ENCODE measurements at regions not wholly inside any gene's neighbourhood (a gene's known extent, or its start where the extent isn't known, plus 50 kb on each side); places are given as distances from the start of the nearest gene placed in this dataset.
"Not testable (repeated sequence)": the region's sequence is repeated elsewhere in the genome, so short reads cannot be mapped to it uniquely, and the experiment has no call there.

DNA sequence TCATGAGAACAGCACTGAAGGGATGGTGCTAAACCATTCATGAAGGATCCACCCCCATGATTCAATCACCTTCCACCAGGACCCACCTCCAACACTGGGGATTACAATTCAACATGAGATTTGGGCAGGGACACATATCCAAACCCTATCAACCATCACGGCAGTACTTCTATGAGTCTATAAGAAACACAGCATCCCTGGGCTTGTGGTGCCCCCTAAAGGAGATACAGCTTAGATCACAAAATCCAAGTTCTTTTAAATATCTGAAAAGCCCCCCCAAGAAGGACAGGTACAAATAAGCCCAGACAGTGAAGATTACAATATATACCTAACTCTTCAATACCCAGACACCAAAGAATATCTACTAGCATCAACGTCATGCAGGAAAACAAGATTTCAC, 233.7 kb upstream of the ADRA1B start:
- H3K4me3 Mint-ChIP-seq = no peak overlapping the region
- no peak for DNase-seq (ENCODE audit: low spot score in 2 of 2, unreplicated experiment in 2 of 2)
- H3K4me1 Mint-ChIP-seq = no peaks in the 10 kb centered on the region
- TF ChIP-seq, protein P1, sequence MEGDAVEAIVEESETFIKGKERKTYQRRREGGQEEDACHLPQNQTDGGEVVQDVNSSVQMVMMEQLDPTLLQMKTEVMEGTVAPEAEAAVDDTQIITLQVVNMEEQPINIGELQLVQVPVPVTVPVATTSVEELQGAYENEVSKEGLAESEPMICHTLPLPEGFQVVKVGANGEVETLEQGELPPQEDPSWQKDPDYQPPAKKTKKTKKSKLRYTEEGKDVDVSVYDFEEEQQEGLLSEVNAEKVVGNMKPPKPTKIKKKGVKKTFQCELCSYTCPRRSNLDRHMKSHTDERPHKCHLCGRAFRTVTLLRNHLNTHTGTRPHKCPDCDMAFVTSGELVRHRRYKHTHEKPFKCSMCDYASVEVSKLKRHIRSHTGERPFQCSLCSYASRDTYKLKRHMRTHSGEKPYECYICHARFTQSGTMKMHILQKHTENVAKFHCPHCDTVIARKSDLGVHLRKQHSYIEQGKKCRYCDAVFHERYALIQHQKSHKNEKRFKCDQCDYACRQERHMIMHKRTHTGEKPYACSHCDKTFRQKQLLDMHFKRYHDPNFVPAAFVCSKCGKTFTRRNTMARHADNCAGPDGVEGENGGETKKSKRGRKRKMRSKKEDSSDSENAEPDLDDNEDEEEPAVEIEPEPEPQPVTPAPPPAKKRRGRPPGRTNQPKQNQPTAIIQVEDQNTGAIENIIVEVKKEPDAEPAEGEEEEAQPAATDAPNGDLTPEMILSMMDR (IDR thresholded peaks at IDR 0.05; ENCODE audit: unreplicated experiment) = no peak
- no peaks in the 10 kb centered on the region for H3K27me3 Mint-ChIP-seq (ENCODE audit: low read depth)
- H3K27ac Mint-ChIP-seq = no peak overlapping the region
- peaks cover 4% of the 10 kb centered on the region for H3K36me3 Mint-ChIP-seq
- H3K9me3 Mint-ChIP-seq = peaks cover 37% of the 10 kb centered on the region

DNA sequence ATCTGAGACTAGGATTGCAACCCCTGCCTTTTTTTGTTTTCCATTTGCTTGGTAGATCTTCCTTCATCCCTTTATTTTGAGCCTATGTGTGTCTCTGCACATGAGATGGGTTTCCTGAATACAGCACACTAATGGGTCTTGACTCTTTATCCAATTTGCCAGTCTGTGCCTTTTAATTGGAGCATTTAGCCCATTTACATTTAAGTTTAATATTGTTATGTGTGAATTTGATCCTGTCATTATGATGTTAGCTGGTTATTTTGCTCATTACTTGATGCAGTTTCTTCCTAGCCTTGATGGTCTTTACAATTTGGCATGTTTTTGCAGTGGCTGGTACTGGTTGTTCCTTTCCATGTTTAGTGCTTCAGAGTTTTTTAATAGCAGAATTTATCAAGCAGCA, 228.4 kb upstream of the ADRA1B start:
- not testable (repeated sequence) for H3K4me3 Mint-ChIP-seq; DNase-seq (ENCODE audit: low spot score in 2 of 2, unreplicated experiment in 2 of 2); H3K27ac Mint-ChIP-seq; H3K4me1 Mint-ChIP-seq; H3K27me3 Mint-ChIP-seq (ENCODE audit: low read depth); H3K36me3 Mint-ChIP-seq
- H3K9me3 Mint-ChIP-seq = peaks cover 43% of the 10 kb centered on the region

DNA sequence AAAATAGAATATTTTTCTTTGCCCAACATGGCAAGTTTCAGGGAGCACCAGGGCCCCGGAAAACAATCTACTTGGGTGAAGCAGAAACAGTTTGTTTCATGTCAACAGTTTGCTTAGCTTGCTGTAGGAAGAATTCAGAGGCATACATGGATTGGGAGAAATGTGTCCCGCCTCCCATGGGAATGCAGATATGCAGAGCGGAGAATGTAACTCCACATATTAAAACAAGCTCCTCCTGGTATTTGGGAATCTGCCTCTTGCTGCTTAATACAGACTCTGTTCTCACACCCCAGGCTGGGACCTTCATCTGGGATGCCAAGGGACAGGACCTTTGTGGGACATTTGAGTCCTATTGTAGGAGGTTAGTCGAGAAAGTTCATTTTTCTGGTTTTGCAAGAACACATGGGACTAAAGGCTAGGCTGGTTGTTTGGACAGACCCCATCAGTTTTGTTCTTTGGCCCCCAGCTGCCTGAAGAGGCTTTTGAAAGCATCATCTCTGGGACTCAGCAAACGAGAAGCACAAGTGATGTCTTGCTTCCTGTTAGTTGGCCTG, 220.5 kb upstream of the ADRA1B start:
- Mint-ChIP-seq H3K9me3 (peaks cover 32% of the 10 kb centered on the region), H3K4me1 (no peaks in the 10 kb centered on the region), H3K4me3 (no peak overlapping the region), H3K27me3 (ENCODE audit: low read depth) (no peaks in the 10 kb centered on the region), H3K27ac (no peak overlapping the region), H3K36me3 (peaks cover 3% of the 10 kb centered on the region)
- no peak for DNase-seq (ENCODE audit: low spot score in 2 of 2, unreplicated experiment in 2 of 2)
- TF ChIP-seq, protein P1 (IDR thresholded peaks at IDR 0.05; ENCODE audit: unreplicated experiment) = no peak

DNA sequence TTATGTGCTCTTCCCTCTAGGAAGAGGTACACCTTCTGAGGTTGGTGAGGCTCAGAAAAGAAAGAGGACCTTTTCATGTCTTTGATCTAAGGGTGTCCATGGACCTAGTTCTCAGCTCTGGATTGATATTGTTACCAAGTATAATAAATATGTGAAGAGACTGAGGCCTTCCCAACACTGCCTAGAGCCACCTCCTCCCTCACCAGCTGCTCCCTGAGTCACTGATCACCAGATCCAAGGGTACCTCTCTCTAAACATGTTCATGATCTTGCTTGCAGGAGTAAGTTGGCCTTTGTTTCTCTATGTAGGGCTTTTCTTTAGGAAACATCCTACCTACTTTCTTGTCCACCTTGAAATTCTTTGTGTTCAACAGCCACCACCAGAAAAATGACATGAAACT, 218.8 kb upstream of the ADRA1B start:
- Mint-ChIP-seq H3K9me3 (peaks cover 18% of the 10 kb centered on the region), H3K27ac (no peak overlapping the region), H3K27me3 (ENCODE audit: low read depth) (no peaks in the 10 kb centered on the region), H3K4me1 (no peaks in the 10 kb centered on the region), H3K4me3 (no peak overlapping the region), H3K36me3 (peaks cover 2% of the 10 kb centered on the region)
- TF ChIP-seq, protein P1 (IDR thresholded peaks at IDR 0.05; ENCODE audit: unreplicated experiment) = no peak
- DNase-seq (ENCODE audit: low spot score in 2 of 2, unreplicated experiment in 2 of 2) = no peak

DNA sequence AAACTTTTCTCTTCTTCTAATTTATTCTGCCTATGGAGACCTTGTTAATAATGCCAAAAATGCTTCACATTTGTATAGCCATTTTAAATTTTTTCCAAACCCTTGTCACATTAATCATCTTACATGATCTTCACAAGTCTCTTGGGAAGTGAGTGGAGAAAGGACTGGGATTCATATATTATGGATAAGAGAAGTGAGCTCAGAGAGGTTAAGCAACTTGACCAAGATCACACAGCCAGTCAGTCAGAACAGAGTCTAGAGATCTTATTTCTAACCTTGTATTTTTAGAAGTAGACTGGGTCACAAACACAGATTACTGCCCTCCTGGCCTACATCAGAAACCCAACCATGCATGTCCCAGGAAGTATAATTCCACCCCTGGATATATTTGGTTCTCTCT, 218.0 kb upstream of the ADRA1B start:
- Mint-ChIP-seq H3K4me1 (no peaks in the 10 kb centered on the region), H3K36me3 (no peaks in the 10 kb centered on the region), H3K27ac (no peak overlapping the region), H3K9me3 (peaks cover 12% of the 10 kb centered on the region), H3K4me3 (no peak overlapping the region), H3K27me3 (ENCODE audit: low read depth) (no peaks in the 10 kb centered on the region)
- DNase-seq (ENCODE audit: low spot score in 2 of 2, unreplicated experiment in 2 of 2) = no peak
- TF ChIP-seq, protein P1 (IDR thresholded peaks at IDR 0.05; ENCODE audit: unreplicated experiment) = no peak

DNA sequence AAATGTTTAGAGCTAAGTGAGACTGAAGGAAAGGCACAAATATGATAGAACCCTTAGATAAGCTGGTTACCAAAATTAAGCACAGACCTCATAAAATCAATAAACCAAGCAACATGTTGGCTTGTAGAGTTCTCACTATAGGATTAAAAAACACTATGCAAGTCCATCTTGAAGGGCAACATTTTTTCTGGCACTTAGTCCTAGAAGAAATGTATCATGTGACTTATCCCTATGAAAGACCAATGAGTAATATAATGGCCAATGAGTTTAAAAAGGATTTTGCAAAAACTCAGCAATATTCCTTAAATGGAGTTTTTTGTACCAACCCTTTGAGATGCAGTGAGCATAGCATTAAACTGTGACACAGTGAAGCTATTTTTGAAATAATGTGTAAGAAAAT, 216.3 kb upstream of the ADRA1B start:
- no peak for DNase-seq (ENCODE audit: low spot score in 2 of 2, unreplicated experiment in 2 of 2)
- Mint-ChIP-seq H3K4me1 (no peaks in the 10 kb centered on the region), H3K27ac (no peak overlapping the region), H3K4me3 (no peak overlapping the region), H3K27me3 (ENCODE audit: low read depth) (no peaks in the 10 kb centered on the region), H3K9me3 (no peaks in the 10 kb centered on the region), H3K36me3 (no peaks in the 10 kb centered on the region)
- TF ChIP-seq, protein P1 (IDR thresholded peaks at IDR 0.05; ENCODE audit: unreplicated experiment) = no peak

All from mesothelial cell of epicardium (in vitro differentiated cells).